ENCODE measurements at regions not wholly inside any gene's neighbourhood (a gene's known extent, or its start where the extent isn't known, plus 50 kb on each side); places are given as distances from the start of the nearest gene placed in this dataset.
"Not testable (repeated sequence)": the region's sequence is repeated elsewhere in the genome, so short reads cannot be mapped to it uniquely, and the experiment has no call there.

DNA sequence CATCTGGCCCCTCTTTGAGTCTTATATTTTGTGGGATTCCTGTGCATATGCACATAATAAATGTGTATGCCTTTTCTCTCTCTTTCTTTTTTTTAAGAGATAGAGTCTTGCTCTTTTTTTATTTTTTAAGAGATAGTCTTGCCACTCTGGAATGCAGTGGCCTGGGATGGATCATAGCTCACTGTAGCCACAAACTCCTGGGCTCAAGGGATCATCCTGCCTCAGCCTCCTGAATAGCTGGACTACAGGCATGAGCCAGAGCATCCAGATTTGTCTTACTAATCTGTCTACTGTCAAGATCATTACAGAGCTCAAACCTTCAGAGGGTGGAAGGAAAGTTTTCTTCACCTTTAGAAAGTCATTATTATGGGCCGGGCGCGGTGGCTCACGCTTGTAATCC, 342.2 kb upstream of the LRRTM4 start:
- H3K27ac ChIP-seq (ENCODE audit: low read depth in 1 of 2, low read length in 1 of 2): no peak overlapping the region
- no peaks in the 10 kb centered on the region for H3K36me3 ChIP-seq (ENCODE audit: control insufficient read depth in 4 of 4, insufficient read depth in 4 of 4, low read length in 4 of 4)
- H3K9me3 ChIP-seq (ENCODE audit: control insufficient read depth in 4 of 4, insufficient read depth in 3 of 4, low read length in 3 of 4): no peaks in the 10 kb centered on the region
- ATAC-seq (ENCODE audit: insufficient read depth, low FRiP score): no peak
- no peaks in the 10 kb centered on the region for H3K4me1 ChIP-seq (ENCODE audit: control insufficient read depth in 5 of 5, insufficient read depth in 5 of 5, low read length in 5 of 5)
- TF ChIP-seq CTCF (IDR thresholded peaks at IDR 0.05; ENCODE audit: control extremely low read depth, extremely low read depth): no peak
- no peaks in the 10 kb centered on the region for H3K27me3 ChIP-seq (ENCODE audit: control insufficient read depth in 3 of 3, insufficient read depth in 3 of 3, low read length in 2 of 3)
- H3K4me3 ChIP-seq: no peak overlapping the region
- no peak for DNase-seq
- H3K9ac ChIP-seq (ENCODE audit: insufficient read depth in 1 of 2, low read length in 2 of 2): no peak overlapping the region
- 97 to 98% methylated on average over 4 of the region's 4 CpGs for WGBS, 2 donors

- Histone ChIP-seq H3K4me3 (no peak overlapping the region), H3K9me3 (ENCODE audit: control insufficient read depth in 4 of 4, insufficient read depth in 3 of 4, low read length in 3 of 4) (peaks cover 0 to 2% (median 0%) of the 10 kb centered on the region in 4 donors), H3K27me3 (ENCODE audit: control insufficient read depth in 3 of 3, insufficient read depth in 3 of 3, low read length in 2 of 3) (no peaks in the 10 kb centered on the region), H3K9ac (ENCODE audit: insufficient read depth in 1 of 2, low read length in 2 of 2) (no peak overlapping the region), H3K36me3 (ENCODE audit: control insufficient read depth in 4 of 4, insufficient read depth in 4 of 4, low read length in 4 of 4) (no peaks in the 10 kb centered on the region), H3K4me1 (ENCODE audit: control insufficient read depth in 5 of 5, insufficient read depth in 5 of 5, low read length in 5 of 5) (no peaks in the 10 kb centered on the region), H3K27ac (ENCODE audit: low read depth in 1 of 2, low read length in 1 of 2) (no peak overlapping the region)
- DNase-seq (peak; percentile 47 to 80 (median 78)), ATAC-seq (ENCODE audit: insufficient read depth, low FRiP score) (no peak)
- 41 to 53% methylated on average over 3 of the region's 3 CpGs for WGBS, 2 donors
- no peak for TF ChIP-seq CTCF (IDR thresholded peaks at IDR 0.05; ENCODE audit: control extremely low read depth, extremely low read depth)
Observed at GRCh38 chr2:77866661-77867060, 344.5 kb upstream of the LRRTM4 start.

GRCh38 chr2:77867146-77867545, 345.0 kb upstream of the LRRTM4 start:
- H3K27ac ChIP-seq (ENCODE audit: low read depth in 1 of 2, low read length in 1 of 2): no peak overlapping the region
- peaks cover 0 to 2% (median 0%) of the 10 kb centered on the region in 4 donors for H3K9me3 ChIP-seq (ENCODE audit: control insufficient read depth in 4 of 4, insufficient read depth in 3 of 4, low read length in 3 of 4)
- no peak overlapping the region for H3K9ac ChIP-seq (ENCODE audit: insufficient read depth in 1 of 2, low read length in 2 of 2)
- DNase-seq (peak in 2 of 3 donors; percentile 83 to 89), ATAC-seq (ENCODE audit: insufficient read depth, low FRiP score) (no peak)
- no peaks in the 10 kb centered on the region for H3K27me3 ChIP-seq (ENCODE audit: control insufficient read depth in 3 of 3, insufficient read depth in 3 of 3, low read length in 2 of 3)
- no peaks in the 10 kb centered on the region for H3K4me1 ChIP-seq (ENCODE audit: control insufficient read depth in 5 of 5, insufficient read depth in 5 of 5, low read length in 5 of 5)
- no peak overlapping the region for H3K4me3 ChIP-seq
- H3K36me3 ChIP-seq (ENCODE audit: control insufficient read depth in 4 of 4, insufficient read depth in 4 of 4, low read length in 4 of 4): no peaks in the 10 kb centered on the region
- no peak for TF ChIP-seq CTCF (IDR thresholded peaks at IDR 0.05; ENCODE audit: control extremely low read depth, extremely low read depth)

- ATAC-seq (ENCODE audit: insufficient read depth, low FRiP score) (no peak), DNase-seq (peak in 2 of 3 donors; percentile 72 to 74)
- no peaks in the 10 kb centered on the region for H3K36me3 ChIP-seq (ENCODE audit: control insufficient read depth in 4 of 4, insufficient read depth in 4 of 4, low read length in 4 of 4)
- H3K27ac ChIP-seq (ENCODE audit: low read depth in 1 of 2, low read length in 1 of 2): no peak overlapping the region
- peaks cover 0 to 14% (median 0%) of the 10 kb centered on the region in 5 donors for H3K4me1 ChIP-seq (ENCODE audit: control insufficient read depth in 5 of 5, insufficient read depth in 5 of 5, low read length in 5 of 5)
- H3K9ac ChIP-seq (ENCODE audit: insufficient read depth in 1 of 2, low read length in 2 of 2): no peak overlapping the region
- no peak overlapping the region for H3K4me3 ChIP-seq
- no peak for TF ChIP-seq CTCF (IDR thresholded peaks at IDR 0.05; ENCODE audit: control extremely low read depth, extremely low read depth)
- WGBS, 2 donors: 71 to 81% methylated on average over 3 of the region's 3 CpGs
- H3K27me3 ChIP-seq (ENCODE audit: control insufficient read depth in 3 of 3, insufficient read depth in 3 of 3, low read length in 2 of 3): no peaks in the 10 kb centered on the region
- H3K9me3 ChIP-seq (ENCODE audit: control insufficient read depth in 4 of 4, insufficient read depth in 3 of 4, low read length in 3 of 4): peaks cover 0 to 2% (median 0%) of the 10 kb centered on the region in 4 donors
Observed at GRCh38 chr2:77873506-77873905, 351.3 kb upstream of the LRRTM4 start.

- H3K4me3 ChIP-seq; H3K27ac ChIP-seq (ENCODE audit: low read depth in 1 of 2, low read length in 1 of 2); H3K9me3 ChIP-seq (ENCODE audit: control insufficient read depth in 4 of 4, insufficient read depth in 3 of 4, low read length in 3 of 4); H3K4me1 ChIP-seq (ENCODE audit: control insufficient read depth in 5 of 5, insufficient read depth in 5 of 5, low read length in 5 of 5); ATAC-seq (ENCODE audit: insufficient read depth, low FRiP score); H3K27me3 ChIP-seq (ENCODE audit: control insufficient read depth in 3 of 3, insufficient read depth in 3 of 3, low read length in 2 of 3); H3K36me3 ChIP-seq (ENCODE audit: control insufficient read depth in 4 of 4, insufficient read depth in 4 of 4, low read length in 4 of 4); H3K9ac ChIP-seq (ENCODE audit: insufficient read depth in 1 of 2, low read length in 2 of 2); DNase-seq: not testable (repeated sequence)
- 92% methylated on average over 6 of the region's 6 CpGs for whole genome bisulfite sequencing, 2 donors
Observed at GRCh38 chr2:77900211-77900610, 378.0 kb upstream of the LRRTM4 start.

Data from lung (tissue), 11 donors.